ENCODE measurements at regions not wholly inside any gene's neighbourhood (a gene's known extent, or its start where the extent isn't known, plus 50 kb on each side); places are given as distances from the start of the nearest gene placed in this dataset.

DNA sequence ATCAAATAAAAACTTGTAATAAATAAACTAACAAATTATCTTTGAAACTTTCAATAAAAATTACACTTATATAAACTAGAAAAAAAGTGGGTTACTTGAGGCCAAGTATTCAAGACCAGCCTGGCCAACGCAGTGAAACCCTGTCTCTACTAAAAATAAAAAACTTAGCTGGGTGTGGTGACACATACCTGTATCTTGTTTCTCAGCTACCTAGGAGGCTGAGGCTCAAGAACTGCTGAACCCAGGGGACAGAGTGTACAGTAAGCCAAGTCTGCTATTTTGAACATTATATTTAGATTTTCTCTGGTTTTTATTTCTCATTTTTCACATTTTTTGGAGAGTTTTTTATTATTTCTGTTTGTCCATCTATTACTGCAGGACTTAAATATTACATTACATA, 1397.6 kb upstream of the B3GALT2 start:
- H3K79me2 ChIP-seq (ENCODE audit: control insufficient read depth, low read length): no peaks in the 10 kb centered on the region
- no peaks in the 10 kb centered on the region for H4K20me1 ChIP-seq (ENCODE audit: control insufficient read depth, insufficient read depth, low read depth, low read length)
- no peak overlapping the region for H3K4me2 ChIP-seq (ENCODE audit: low read length)
- no peaks in the 10 kb centered on the region for H3K27me3 ChIP-seq (ENCODE audit: control insufficient read depth, low read length)
- H3K9me3 ChIP-seq (ENCODE audit: control insufficient read depth, insufficient read depth, low read length): no peaks in the 10 kb centered on the region
- no peaks in the 10 kb centered on the region for H3K4me1 ChIP-seq (ENCODE audit: control insufficient read depth, low read length)
- H3K27ac ChIP-seq (ENCODE audit: low read depth, low read length): no peak overlapping the region
- 0 out of 2 replicates have a peak, but pooled peaks cover 2% of the 10 kb centered on the region for H3K9me2 ChIP-seq (replicated peaks; ENCODE audit: control insufficient read depth, low read length)
- H3K36me3 ChIP-seq (ENCODE audit: control insufficient read depth, low read length): no peaks in the 10 kb centered on the region
- H3K4me3 ChIP-seq (ENCODE audit: low read length): no peak overlapping the region
- TF ChIP-seq, protein P1, sequence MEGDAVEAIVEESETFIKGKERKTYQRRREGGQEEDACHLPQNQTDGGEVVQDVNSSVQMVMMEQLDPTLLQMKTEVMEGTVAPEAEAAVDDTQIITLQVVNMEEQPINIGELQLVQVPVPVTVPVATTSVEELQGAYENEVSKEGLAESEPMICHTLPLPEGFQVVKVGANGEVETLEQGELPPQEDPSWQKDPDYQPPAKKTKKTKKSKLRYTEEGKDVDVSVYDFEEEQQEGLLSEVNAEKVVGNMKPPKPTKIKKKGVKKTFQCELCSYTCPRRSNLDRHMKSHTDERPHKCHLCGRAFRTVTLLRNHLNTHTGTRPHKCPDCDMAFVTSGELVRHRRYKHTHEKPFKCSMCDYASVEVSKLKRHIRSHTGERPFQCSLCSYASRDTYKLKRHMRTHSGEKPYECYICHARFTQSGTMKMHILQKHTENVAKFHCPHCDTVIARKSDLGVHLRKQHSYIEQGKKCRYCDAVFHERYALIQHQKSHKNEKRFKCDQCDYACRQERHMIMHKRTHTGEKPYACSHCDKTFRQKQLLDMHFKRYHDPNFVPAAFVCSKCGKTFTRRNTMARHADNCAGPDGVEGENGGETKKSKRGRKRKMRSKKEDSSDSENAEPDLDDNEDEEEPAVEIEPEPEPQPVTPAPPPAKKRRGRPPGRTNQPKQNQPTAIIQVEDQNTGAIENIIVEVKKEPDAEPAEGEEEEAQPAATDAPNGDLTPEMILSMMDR (IDR thresholded peaks at IDR 0.05; ENCODE audit: low read depth, low read length, poor library complexity, severe bottlenecking): no peak
- no peak for TF ChIP-seq EZH2phosphoT487 (IDR thresholded peaks at IDR 0.05; ENCODE audit: borderline replicate concordance, low read length)
- no peaks in the 10 kb centered on the region for H3F3A ChIP-seq (ENCODE audit: control insufficient read depth, insufficient read depth)

DNA sequence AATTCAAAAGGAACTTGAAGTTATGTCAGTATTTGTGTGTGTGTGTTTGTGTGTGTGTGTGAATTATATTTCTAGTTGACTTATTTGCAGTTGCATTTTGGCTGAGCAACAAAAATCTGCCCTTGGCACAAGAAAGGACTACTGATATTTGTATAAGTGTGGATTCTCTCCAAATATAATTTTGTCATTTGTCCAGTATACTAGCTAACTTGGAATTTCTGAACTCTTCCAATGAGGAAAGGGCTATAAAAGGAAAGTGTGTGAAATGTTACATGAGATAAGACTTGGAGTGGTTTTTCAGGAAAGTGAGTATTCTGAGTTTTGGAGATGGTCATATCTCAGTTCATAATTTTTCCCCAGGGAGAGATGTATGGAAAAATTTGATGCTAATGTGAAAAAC, 1384.1 kb upstream of the B3GALT2 start:
- no peaks in the 10 kb centered on the region; the same call in 1 of the 2 replicates for H3K9me2 ChIP-seq (replicated peaks; ENCODE audit: control insufficient read depth, low read length)
- no peaks in the 10 kb centered on the region for H3K36me3 ChIP-seq (ENCODE audit: control insufficient read depth, low read length)
- no peaks in the 10 kb centered on the region for H3K9me3 ChIP-seq (ENCODE audit: control insufficient read depth, insufficient read depth, low read length)
- no peaks in the 10 kb centered on the region for H3K79me2 ChIP-seq (ENCODE audit: control insufficient read depth, low read length)
- no peak overlapping the region for H3K4me3 ChIP-seq (ENCODE audit: low read length)
- no peaks in the 10 kb centered on the region for H4K20me1 ChIP-seq (ENCODE audit: control insufficient read depth, insufficient read depth, low read depth, low read length)
- TF ChIP-seq, protein P1 (IDR thresholded peaks at IDR 0.05; ENCODE audit: low read depth, low read length, poor library complexity, severe bottlenecking): no peak
- TF ChIP-seq EZH2phosphoT487 (IDR thresholded peaks at IDR 0.05; ENCODE audit: borderline replicate concordance, low read length): no peak
- H3K27ac ChIP-seq (ENCODE audit: low read depth, low read length): no peak overlapping the region
- no peak overlapping the region for H3K4me2 ChIP-seq (ENCODE audit: low read length)
- H3K4me1 ChIP-seq (ENCODE audit: control insufficient read depth, low read length): no peaks in the 10 kb centered on the region
- no peaks in the 10 kb centered on the region for H3F3A ChIP-seq (ENCODE audit: control insufficient read depth, insufficient read depth)
- H3K27me3 ChIP-seq (ENCODE audit: control insufficient read depth, low read length): no peaks in the 10 kb centered on the region

DNA sequence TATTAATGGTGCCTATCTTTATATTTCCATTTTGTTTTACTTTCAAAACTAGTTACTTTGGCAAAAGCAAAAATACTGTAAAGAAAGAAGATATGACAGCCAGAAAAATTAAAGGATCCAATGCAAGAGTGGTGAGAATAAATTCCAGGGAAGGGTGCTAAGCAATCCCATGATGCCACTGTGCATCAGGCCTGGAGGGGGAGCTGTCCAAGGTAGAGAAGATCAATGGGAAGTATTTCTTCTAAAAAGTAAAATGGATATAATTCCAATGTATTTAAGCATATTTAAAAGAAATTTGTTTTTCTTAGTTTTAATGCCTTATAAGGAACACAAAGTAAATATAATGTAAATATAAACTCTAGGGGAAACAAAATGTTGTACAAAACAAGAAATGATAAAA, 1382.2 kb upstream of the B3GALT2 start:
- Histone ChIP-seq H3K4me3 (ENCODE audit: low read length) (no peak overlapping the region), H3K27me3 (ENCODE audit: control insufficient read depth, low read length) (no peaks in the 10 kb centered on the region), H3K4me2 (ENCODE audit: low read length) (no peak overlapping the region), H4K20me1 (ENCODE audit: control insufficient read depth, insufficient read depth, low read depth, low read length) (no peaks in the 10 kb centered on the region), H3K4me1 (ENCODE audit: control insufficient read depth, low read length) (no peaks in the 10 kb centered on the region), H3K79me2 (ENCODE audit: control insufficient read depth, low read length) (no peaks in the 10 kb centered on the region), H3F3A (ENCODE audit: control insufficient read depth, insufficient read depth) (no peaks in the 10 kb centered on the region), H3K9me2 (replicated peaks; ENCODE audit: control insufficient read depth, low read length) (no peaks in the 10 kb centered on the region), H3K9me3 (ENCODE audit: control insufficient read depth, insufficient read depth, low read length) (no peaks in the 10 kb centered on the region), H3K27ac (ENCODE audit: low read depth, low read length) (no peak overlapping the region), H3K36me3 (ENCODE audit: control insufficient read depth, low read length) (no peaks in the 10 kb centered on the region)
- TF ChIP-seq EZH2phosphoT487 (IDR thresholded peaks at IDR 0.05; ENCODE audit: borderline replicate concordance, low read length): no peak
- TF ChIP-seq, protein P1 (IDR thresholded peaks at IDR 0.05; ENCODE audit: low read depth, low read length, poor library complexity, severe bottlenecking): no peak

DNA sequence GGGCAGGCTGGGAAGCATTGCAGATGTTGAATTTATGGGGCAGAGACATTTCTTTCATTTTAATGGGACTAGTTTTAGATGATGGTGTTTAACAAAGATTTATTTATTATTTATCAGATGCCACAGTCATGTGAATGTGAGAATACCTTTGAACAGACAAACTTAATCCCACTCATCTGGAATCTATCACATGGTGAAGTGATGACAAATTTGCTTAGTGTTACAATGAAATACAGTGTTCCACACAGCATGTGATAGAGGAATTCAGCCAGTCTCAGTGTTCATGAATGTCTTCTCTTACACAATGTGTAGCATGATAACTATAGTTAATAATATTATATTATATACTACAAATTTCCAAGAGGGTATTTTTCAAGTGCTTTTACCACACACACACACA, 1361.7 kb upstream of the B3GALT2 start:
- no peaks in the 10 kb centered on the region for H3F3A ChIP-seq (ENCODE audit: control insufficient read depth, insufficient read depth)
- no peak overlapping the region for H3K4me3 ChIP-seq (ENCODE audit: low read length)
- no peaks in the 10 kb centered on the region for H3K79me2 ChIP-seq (ENCODE audit: control insufficient read depth, low read length)
- no peak overlapping the region for H3K27ac ChIP-seq (ENCODE audit: low read depth, low read length)
- H3K27me3 ChIP-seq (ENCODE audit: control insufficient read depth, low read length): no peaks in the 10 kb centered on the region
- H3K36me3 ChIP-seq (ENCODE audit: control insufficient read depth, low read length): no peaks in the 10 kb centered on the region
- H4K20me1 ChIP-seq (ENCODE audit: control insufficient read depth, insufficient read depth, low read depth, low read length): no peaks in the 10 kb centered on the region
- no peak for TF ChIP-seq EZH2phosphoT487 (IDR thresholded peaks at IDR 0.05; ENCODE audit: borderline replicate concordance, low read length)
- TF ChIP-seq, protein P1 (IDR thresholded peaks at IDR 0.05; ENCODE audit: low read depth, low read length, poor library complexity, severe bottlenecking): no peak
- no peak overlapping the region for H3K4me2 ChIP-seq (ENCODE audit: low read length)
- H3K9me2 ChIP-seq (replicated peaks; ENCODE audit: control insufficient read depth, low read length): no peaks in the 10 kb centered on the region
- no peaks in the 10 kb centered on the region for H3K4me1 ChIP-seq (ENCODE audit: control insufficient read depth, low read length)
- H3K9me3 ChIP-seq (ENCODE audit: control insufficient read depth, insufficient read depth, low read length): no peaks in the 10 kb centered on the region
